ENCODE measurements at regions not wholly inside any gene's neighbourhood (a gene's known extent, or its start where the extent isn't known, plus 50 kb on each side); places are given as distances from the start of the nearest gene placed in this dataset.
"Not testable (repeated sequence)": the region's sequence is repeated elsewhere in the genome, so short reads cannot be mapped to it uniquely, and the experiment has no call there.

GRCh38 chr12:38508246-38508645 is 191.7 kb downstream of the ALG10B start:
- Mint-ChIP-seq H3K4me1 (no peaks in the 10 kb centered on the region), H3K4me3 (no peak overlapping the region), H3K27me3 (no peaks in the 10 kb centered on the region), H3K36me3 (no peaks in the 10 kb centered on the region), H3K9me3 (peaks cover 5 to 16% (median 11%) of the 10 kb centered on the region in 3 donors), H3K27ac (no peak overlapping the region)

GRCh38 chr12:38515912-38516311 is 199.3 kb downstream of the ALG10B start:
- Mint-ChIP-seq H3K27me3 (no peaks in the 10 kb centered on the region), H3K9me3 (peaks cover 0 to 14% (median 6%) of the 10 kb centered on the region in 3 donors), H3K27ac (no peak overlapping the region), H3K4me1 (no peaks in the 10 kb centered on the region), H3K36me3 (peaks cover 2% of the 10 kb centered on the region), H3K4me3 (no peak overlapping the region)

- no peak overlapping the region for H3K27ac Mint-ChIP-seq
- H3K36me3 Mint-ChIP-seq, result peaks cover 2% of the 10 kb centered on the region
- no peak overlapping the region for H3K4me3 Mint-ChIP-seq
- H3K27me3 Mint-ChIP-seq, result no peaks in the 10 kb centered on the region
- peaks cover 3 to 11% (median 6%) of the 10 kb centered on the region in 3 donors for H3K9me3 Mint-ChIP-seq
- no peaks in the 10 kb centered on the region for H3K4me1 Mint-ChIP-seq
Measured at GRCh38 chr12:38516418-38516817, 199.8 kb downstream of the ALG10B start.

- Mint-ChIP-seq H3K36me3 (no peaks in the 10 kb centered on the region), H3K27ac (no peak overlapping the region), H3K4me3 (no peak overlapping the region), H3K9me3 (peaks cover 2 to 11% (median 4%) of the 10 kb centered on the region in 3 donors), H3K27me3 (no peaks in the 10 kb centered on the region), H3K4me1 (no peaks in the 10 kb centered on the region)
Measured at GRCh38 chr12:38523920-38524319, 207.3 kb downstream of the ALG10B start.

- H3K9me3 Mint-ChIP-seq, result peaks cover 5 to 9% (median 9%) of the 10 kb centered on the region in 3 donors
- no peaks in the 10 kb centered on the region for H3K27me3 Mint-ChIP-seq
- no peaks in the 10 kb centered on the region for H3K36me3 Mint-ChIP-seq
- no peaks in the 10 kb centered on the region for H3K4me1 Mint-ChIP-seq
- no peak overlapping the region for H3K4me3 Mint-ChIP-seq
- H3K27ac Mint-ChIP-seq, result no peak overlapping the region
Measured at GRCh38 chr12:38527631-38528030, 211.1 kb downstream of the ALG10B start.

GRCh38 chr12:38528527-38528926 is 212.0 kb downstream of the ALG10B start:
- H3K27me3 Mint-ChIP-seq, result no peaks in the 10 kb centered on the region
- H3K4me3 Mint-ChIP-seq, result no peak overlapping the region
- no peaks in the 10 kb centered on the region for H3K4me1 Mint-ChIP-seq
- H3K27ac Mint-ChIP-seq, result no peak overlapping the region
- H3K9me3 Mint-ChIP-seq, result peaks cover 5 to 9% (median 9%) of the 10 kb centered on the region in 3 donors
- no peaks in the 10 kb centered on the region for H3K36me3 Mint-ChIP-seq

- not testable (repeated sequence) for H3K27ac Mint-ChIP-seq, H3K27me3 Mint-ChIP-seq, H3K36me3 Mint-ChIP-seq, H3K9me3 Mint-ChIP-seq, H3K4me3 Mint-ChIP-seq, H3K4me1 Mint-ChIP-seq
Measured at GRCh38 chr12:38529281-38529680, 212.7 kb downstream of the ALG10B start.

- Mint-ChIP-seq H3K4me1 (no peaks in the 10 kb centered on the region), H3K27me3 (no peaks in the 10 kb centered on the region), H3K27ac (no peak overlapping the region), H3K9me3 (peaks cover 2 to 18% (median 3%) of the 10 kb centered on the region in 3 donors), H3K4me3 (no peak overlapping the region), H3K36me3 (no peaks in the 10 kb centered on the region)
Measured at GRCh38 chr12:38538319-38538718, 221.7 kb downstream of the ALG10B start.

- H3K27me3 Mint-ChIP-seq, result no peaks in the 10 kb centered on the region
- no peak overlapping the region for H3K4me3 Mint-ChIP-seq
- no peaks in the 10 kb centered on the region for H3K36me3 Mint-ChIP-seq
- no peaks in the 10 kb centered on the region for H3K4me1 Mint-ChIP-seq
- H3K27ac Mint-ChIP-seq, result no peak overlapping the region
- H3K9me3 Mint-ChIP-seq, result peaks cover 2 to 18% (median 3%) of the 10 kb centered on the region in 3 donors
Measured at GRCh38 chr12:38540156-38540555, 223.6 kb downstream of the ALG10B start.

GRCh38 chr12:38541849-38542248 is 225.3 kb downstream of the ALG10B start:
- no peaks in the 10 kb centered on the region for H3K36me3 Mint-ChIP-seq
- H3K4me3 Mint-ChIP-seq, result no peak overlapping the region
- H3K27me3 Mint-ChIP-seq, result no peaks in the 10 kb centered on the region
- peaks cover 2 to 13% (median 3%) of the 10 kb centered on the region in 3 donors for H3K9me3 Mint-ChIP-seq
- H3K27ac Mint-ChIP-seq, result no peak overlapping the region
- H3K4me1 Mint-ChIP-seq, result no peaks in the 10 kb centered on the region

GRCh38 chr12:38543151-38543550 is 226.6 kb downstream of the ALG10B start:
- Mint-ChIP-seq H3K4me1 (no peaks in the 10 kb centered on the region), H3K4me3 (no peak overlapping the region), H3K36me3 (no peaks in the 10 kb centered on the region), H3K9me3 (peaks cover 4 to 9% (median 6%) of the 10 kb centered on the region in 3 donors), H3K27me3 (no peaks in the 10 kb centered on the region), H3K27ac (no peak overlapping the region)

GRCh38 chr12:38544330-38545066 is 227.9 kb downstream of the ALG10B start:
- Mint-ChIP-seq H3K4me1 (no peaks in the 10 kb centered on the region), H3K4me3 (no peak overlapping the region), H3K27me3 (no peaks in the 10 kb centered on the region)

GRCh38 chr12:38547586-38547985 is 231.0 kb downstream of the ALG10B start:
- Mint-ChIP-seq H3K36me3 (no peaks in the 10 kb centered on the region), H3K27ac (no peak overlapping the region), H3K9me3 (peaks cover 3 to 9% (median 7%) of the 10 kb centered on the region in 3 donors), H3K27me3 (no peaks in the 10 kb centered on the region), H3K4me3 (no peak overlapping the region), H3K4me1 (no peaks in the 10 kb centered on the region)

More at GRCh38 chr12:38544330-38545066, 227.9 kb downstream of the ALG10B start:
- Mint-ChIP-seq H3K36me3 (no peaks in the 10 kb centered on the region), H3K9me3 (peaks cover 4 to 6% (median 4%) of the 10 kb centered on the region in 3 donors), H3K27ac (no peak overlapping the region)

GRCh38 chr12:38555620-38556591 is 239.3 kb downstream of the ALG10B start:
- Mint-ChIP-seq H3K36me3 (no peaks in the 10 kb centered on the region), H3K4me1 (no peaks in the 10 kb centered on the region), H3K27ac (no peak overlapping the region), H3K9me3 (peaks cover 0 to 12% (median 1%) of the 10 kb centered on the region in 3 donors), H3K4me3 (no peak overlapping the region), H3K27me3 (no peaks in the 10 kb centered on the region)

GRCh38 chr12:38556647-38557046 is 240.1 kb downstream of the ALG10B start:
- no peak overlapping the region for H3K27ac Mint-ChIP-seq
- H3K9me3 Mint-ChIP-seq, result peaks cover 0 to 15% (median 1%) of the 10 kb centered on the region in 3 donors
- no peaks in the 10 kb centered on the region for H3K36me3 Mint-ChIP-seq
- no peaks in the 10 kb centered on the region for H3K27me3 Mint-ChIP-seq
- no peak overlapping the region for H3K4me3 Mint-ChIP-seq
- H3K4me1 Mint-ChIP-seq, result no peaks in the 10 kb centered on the region

All from IgD-negative memory B cell (primary cell).